Heart right ventricle (tissue), 16 donors: ENCODE measurements at regions not wholly inside any gene's neighbourhood (a gene's known extent, or its start where the extent isn't known, plus 50 kb on each side); places are given as distances from the start of the nearest gene placed in this dataset.
"Not testable (repeated sequence)": the region's sequence is repeated elsewhere in the genome, so short reads cannot be mapped to it uniquely, and the experiment has no call there.

ENCODE experiments used
- ATAC-seq, 8 donors: fragments of 200-7000 bp; cut with Tn5 transposase; one replicate each; pipeline ENCODE4 v1.9.1; 2020; ENCODE audit warnings: mild to moderate bottlenecking in 8 of 8, moderate library complexity in 8 of 8, moderate number of reproducible peaks in 1 of 8
- DNase-seq, 2 donors: peaks; one replicate each; pipeline ENCODE4 v3.0.0-alpha.2; 2020
- H3K27ac ChIP-seq, 10 donors: fragments of 200-600 bp; sonication (generic) in 2 of 10; one replicate each; pipeline versions ENCODE4 v1.5.0 to v1.8.0; 2020 to 2022; ENCODE audit warnings: mild to moderate bottlenecking in 3 of 10
- H3K27me3 ChIP-seq, 7 donors: fragments of 200-600 bp; one replicate each; pipeline ENCODE4 v1.8.0; 2021 to 2022; ENCODE audit warnings: mild to moderate bottlenecking in 2 of 7
- H3K36me3 ChIP-seq, 9 donors: fragments of 200-600 bp; sonication (generic) in 1 of 9; one replicate each; pipeline versions ENCODE4 v1.5.0 to v1.8.0; 2020 to 2022; ENCODE audit warnings: mild to moderate bottlenecking in 2 of 9
- H3K4me1 ChIP-seq, 9 donors: fragments of 200-600 bp; sonication (generic) in 1 of 9; one replicate each; pipeline versions ENCODE4 v1.5.0 to v1.8.0; 2020 to 2022; ENCODE audit warnings: mild to moderate bottlenecking in 4 of 9
- H3K4me3 ChIP-seq, 10 donors: fragments of 200-600 bp; sonication (generic) in 2 of 10; one replicate each; pipeline versions ENCODE4 v1.5.0 to v1.8.0; 2020 to 2022; ENCODE audit warnings: mild to moderate bottlenecking in 7 of 10, moderate library complexity in 2 of 10
- H3K9me3 ChIP-seq, 11 donors: fragments of 200-600 bp in 10 of 11; sonication (generic) in 2 of 11; one replicate each; pipeline versions ENCODE4 v1.5.0 to v1.8.0; 2013 to 2022; ENCODE audit warnings: mild to moderate bottlenecking in 2 of 11, control low read depth in 1 of 11, moderate library complexity in 1 of 11
- WGBS, 2 donors: extraction: QIAGEN DNeasy Blood & Tissue Kit; methylation state at CpG; one replicate each; pipeline ENCODE4 v1.1.7; 2013; ENCODE audit warnings: inconsistent platforms in 1 of 2; 5-methylcytosine and 5-hydroxymethylcytosine counted together
- intact Hi-C, 10 donors: fragments of 100-400 bp; cut with DNase I; formaldehyde crosslinking; loops; one replicate each; pipeline versions ENCODE4 v1.11.1 to v1.14.2; 2022
- TF ChIP-seq, protein P1 (sequence below), 9 donors: fragments of 200-600 bp; sonication (generic) in 2 of 9; IDR thresholded peaks; one replicate each; pipeline versions ENCODE4 v1.5.0 to v1.8.0; 2021 to 2022; ENCODE audit warnings: antibody characterized with exemption in 9 of 9, mild to moderate bottlenecking in 5 of 9, moderate library complexity in 1 of 9
- donor health status: Arrhythmogenic right ventricular cardiomyopathy.
- donor health status: ischemic (EF 13 %, LVEDD 7.1; RV severe dilation, severe dysfunction).
- donor health status: healthy with polysubstance abuse.
- donor health status: DM: no; HTN: yes; CAD: no.
- donor health status: DM: no; HTN: no; CAD: no.
- donor health status: ischemic (EF 25% LVEDD 6.9; RV normal size, moderate dysfunction).
- donor health status: ischemic (EF 25% LVEDD 5.7; RV mildly dilated, moderate dysfunction).
- donor health status: healthy.
- donor health status: DM: yes; HTN: yes; CAD: no.
- donor health status: Ischemic cardiomyopathy.
- donor health status: ischemic (EF 35%, LVEDD 5.7; RV mildly dilated, moderate dysfunction).
- donor health status: nonischemic (EF 11% LVEDD 7.7; RV severe dilation, severe dysfunction).
- donor health status: DM: yes; HTN: yes; CAD: no.
- donor health status: PGD.
- donor health status: ischemic (EF 29% LVEDD 5.4; RV normal size, mild dysfunction).
- donor health status: nonischemic (EF 23%, LVEDD 6.1; RV moderate dilation, normal function).

- Histone ChIP-seq H3K27me3 (peaks cover 0 to 6% (median 0%) of the 10 kb centered on the region in 7 donors), H3K9me3 (peaks cover 0 to 12% (median 0%) of the 10 kb centered on the region in 11 donors), H3K27ac (no peak overlapping the region), H3K4me3 (no peak overlapping the region), H3K4me1 (no peaks in the 10 kb centered on the region), H3K36me3 (no peaks in the 10 kb centered on the region)
- TF ChIP-seq, protein P1, sequence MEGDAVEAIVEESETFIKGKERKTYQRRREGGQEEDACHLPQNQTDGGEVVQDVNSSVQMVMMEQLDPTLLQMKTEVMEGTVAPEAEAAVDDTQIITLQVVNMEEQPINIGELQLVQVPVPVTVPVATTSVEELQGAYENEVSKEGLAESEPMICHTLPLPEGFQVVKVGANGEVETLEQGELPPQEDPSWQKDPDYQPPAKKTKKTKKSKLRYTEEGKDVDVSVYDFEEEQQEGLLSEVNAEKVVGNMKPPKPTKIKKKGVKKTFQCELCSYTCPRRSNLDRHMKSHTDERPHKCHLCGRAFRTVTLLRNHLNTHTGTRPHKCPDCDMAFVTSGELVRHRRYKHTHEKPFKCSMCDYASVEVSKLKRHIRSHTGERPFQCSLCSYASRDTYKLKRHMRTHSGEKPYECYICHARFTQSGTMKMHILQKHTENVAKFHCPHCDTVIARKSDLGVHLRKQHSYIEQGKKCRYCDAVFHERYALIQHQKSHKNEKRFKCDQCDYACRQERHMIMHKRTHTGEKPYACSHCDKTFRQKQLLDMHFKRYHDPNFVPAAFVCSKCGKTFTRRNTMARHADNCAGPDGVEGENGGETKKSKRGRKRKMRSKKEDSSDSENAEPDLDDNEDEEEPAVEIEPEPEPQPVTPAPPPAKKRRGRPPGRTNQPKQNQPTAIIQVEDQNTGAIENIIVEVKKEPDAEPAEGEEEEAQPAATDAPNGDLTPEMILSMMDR (IDR thresholded peaks at IDR 0.05): no peak
- WGBS, 2 donors: 84 to 91% methylated on average over 4 of the region's 4 CpGs
- DNase-seq: no peak
- intact Hi-C loops: no loop called here
- no peak for ATAC-seq
These were observed 148.9 kb upstream of the MEX3C start for GRCh38 chr18:51346404-51346803.

GRCh38 chr18:51350081-51350480 is 152.6 kb upstream of the MEX3C start:
- no peaks in the 10 kb centered on the region for H3K36me3 ChIP-seq
- WGBS, 2 donors: 34 to 40% methylated on average over 2 of the region's 2 CpGs
- intact Hi-C loops: no loop called here
- H3K9me3 ChIP-seq: peaks cover 0 to 6% (median 0%) of the 10 kb centered on the region in 11 donors
- no peak overlapping the region for H3K4me3 ChIP-seq
- ATAC-seq (no peak), DNase-seq (no peak)
- H3K27me3 ChIP-seq: peaks cover 0 to 6% (median 0%) of the 10 kb centered on the region in 7 donors
- TF ChIP-seq, protein P1 (IDR thresholded peaks at IDR 0.05): no peak
- no peaks in the 10 kb centered on the region for H3K4me1 ChIP-seq
- H3K27ac ChIP-seq: no peak overlapping the region

DNA sequence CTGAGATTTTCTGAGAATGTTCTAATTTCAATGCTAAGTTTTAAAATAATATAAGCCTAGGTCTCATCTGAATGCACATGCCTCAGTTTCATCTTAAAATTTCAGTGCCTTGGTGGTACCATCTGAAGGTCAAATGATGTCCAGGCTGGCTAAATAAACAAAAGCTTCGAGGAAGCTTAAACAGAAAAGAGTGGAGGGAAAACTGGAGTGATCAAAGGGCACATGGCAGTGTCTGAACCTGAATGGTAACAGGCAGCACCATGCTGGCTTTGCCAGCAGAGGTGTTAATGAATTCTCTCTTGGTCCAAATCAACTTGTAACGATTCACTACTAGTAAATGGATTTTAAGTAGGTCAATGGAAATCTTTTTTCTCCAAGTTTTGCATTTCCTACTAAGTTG is 158.4 kb upstream of the MEX3C start:
- intact Hi-C loops: no loop called here
- Histone ChIP-seq H3K36me3 (no peaks in the 10 kb centered on the region), H3K4me3 (no peak overlapping the region), H3K9me3 (no peaks in the 10 kb centered on the region), H3K4me1 (peaks cover 0 to 1% (median under 1%) of the 10 kb centered on the region in 9 donors), H3K27me3 (peaks cover 0 to 3% (median 0%) of the 10 kb centered on the region in 7 donors), H3K27ac (no peak overlapping the region)
- DNase-seq (no peak), ATAC-seq (no peak)
- 31 to 40% methylated on average over 2 of the region's 2 CpGs for WGBS, 2 donors
- TF ChIP-seq, protein P1 (IDR thresholded peaks at IDR 0.05): no peak

- intact Hi-C loops, H3K27ac ChIP-seq, H3K4me3 ChIP-seq, H3K9me3 ChIP-seq, H3K27me3 ChIP-seq, DNase-seq, ATAC-seq, H3K36me3 ChIP-seq: not testable (repeated sequence)
- WGBS, 2 donors: 88 to 95% methylated on average over 7 of the region's 10 CpGs
- peaks cover 0 to 18% (median 12%) of the 10 kb centered on the region in 9 donors for H3K4me1 ChIP-seq
These were observed 162.8 kb upstream of the MEX3C start for GRCh38 chr18:51360301-51360700.

GRCh38 chr18:51361130-51361860 is 163.8 kb upstream of the MEX3C start:
- Histone ChIP-seq H3K9me3 (no peaks in the 10 kb centered on the region), H3K27ac (peak overlapping the region in 9 of 10 donors; percentile 36 to 70 (median 60)), H3K36me3 (no peaks in the 10 kb centered on the region), H3K4me3 (no peak overlapping the region), H3K4me1 (peaks cover 0 to 18% (median 12%) of the 10 kb centered on the region in 9 donors), H3K27me3 (no peaks in the 10 kb centered on the region)
- WGBS, 2 donors: 46 to 47% methylated on average over 6 of the region's 6 CpGs
- ATAC-seq: peak; percentile 33 to 96 (median 88)
- peak in 1 of 2 donors; percentile 13 for DNase-seq
- intact Hi-C loops: no loop called here
- TF ChIP-seq, protein P1 (IDR thresholded peaks at IDR 0.05): no peak
